DMS53 treated with DMSO at 0.1 percent for 48 hours (cell line): ENCODE measurements at regions not wholly inside any gene's neighbourhood (a gene's known extent, or its start where the extent isn't known, plus 50 kb on each side); places are given as distances from the start of the nearest gene placed in this dataset.

Experiments
- DNase-seq: peaks from one replicate; lab custom pipeline; 2025; ENCODE audit not compliant: unreplicated experiment; lab: John Stamatoyannopoulos, UW

GRCh38 chr2:123915380-123915779 lies 109.7 kb upstream of the CNTNAP5 start:
- DNase-seq: no peak

- no peak for DNase-seq
Observed at GRCh38 chr2:123916051-123916450, 109.0 kb upstream of the CNTNAP5 start.

GRCh38 chr2:123916531-123916930 lies 108.6 kb upstream of the CNTNAP5 start:
- no peak for DNase-seq

GRCh38 chr2:123917241-123917640 lies 107.8 kb upstream of the CNTNAP5 start:
- no peak for DNase-seq

GRCh38 chr2:123928358-123928757 lies 96.7 kb upstream of the CNTNAP5 start:
- DNase-seq: no peak

GRCh38 chr2:123935405-123935804 lies 89.7 kb upstream of the CNTNAP5 start:
- DNase-seq: no peak

- DNase-seq: peak; percentile 67
Observed at GRCh38 chr2:123953846-123954245, 71.2 kb upstream of the CNTNAP5 start.

GRCh38 chr2:123958011-123958410 lies 67.1 kb upstream of the CNTNAP5 start:
- DNase-seq: no peak

GRCh38 chr2:123961576-123961975 lies 63.5 kb upstream of the CNTNAP5 start:
- no peak for DNase-seq

- no peak for DNase-seq
Observed at GRCh38 chr2:123971564-123972318, 53.3 kb upstream of the CNTNAP5 start.
